Astrocyte (in vitro differentiated cells and primary cell): ENCODE measurements at regions not wholly inside any gene's neighbourhood (a gene's known extent, or its start where the extent isn't known, plus 50 kb on each side); places are given as distances from the start of the nearest gene placed in this dataset.

Experiments used
- CTCF ChIP-seq: IDR thresholded peaks from 2 replicates; pipeline ENCODE4 v1.5.1; 2011; ENCODE audit warnings: low read depth, mild to moderate bottlenecking, inconsistent platforms, low read length, moderate library complexity; ENCODE audit not compliant: insufficient read depth
- EZH2 ChIP-seq: IDR thresholded peaks from 2 replicates; pipeline ENCODE4 v1.6.1; 2012; ENCODE audit warnings: mild to moderate bottlenecking, low read length, inconsistent platforms; ENCODE audit not compliant: insufficient read depth

- TF ChIP-seq CTCF, result no peak
- no peak for TF ChIP-seq EZH2
Observed at GRCh38 chr5:124104821-124105220, 592.8 kb downstream of the CSNK1G3 start.
